GM18951 (cell line): ENCODE measurements at regions not wholly inside any gene's neighbourhood (a gene's known extent, or its start where the extent isn't known, plus 50 kb on each side); places are given as distances from the start of the nearest gene placed in this dataset.
"Not testable (repeated sequence)": the region's sequence is repeated elsewhere in the genome, so short reads cannot be mapped to it uniquely, and the experiment has no call there.

Experiments used
- POLR2A ChIP-seq: IDR thresholded peaks from 4 replicates; pipeline ENCODE4 v1.6.1; 2011; ENCODE audit warnings: mild to moderate bottlenecking; ENCODE audit not compliant: insufficient read length, insufficient read depth; ENCODE audit errors: extremely low read depth
- in situ Hi-C: fragments of 300-500 bp; cut with MboI; formaldehyde crosslinking; loops from one replicate; pipeline ENCODE4 v1.12.0; 2022; ENCODE audit warnings: low sequenced_read_pairs, mixed read lengths, inconsistent platforms; ENCODE audit not compliant: unreplicated experiment

DNA sequence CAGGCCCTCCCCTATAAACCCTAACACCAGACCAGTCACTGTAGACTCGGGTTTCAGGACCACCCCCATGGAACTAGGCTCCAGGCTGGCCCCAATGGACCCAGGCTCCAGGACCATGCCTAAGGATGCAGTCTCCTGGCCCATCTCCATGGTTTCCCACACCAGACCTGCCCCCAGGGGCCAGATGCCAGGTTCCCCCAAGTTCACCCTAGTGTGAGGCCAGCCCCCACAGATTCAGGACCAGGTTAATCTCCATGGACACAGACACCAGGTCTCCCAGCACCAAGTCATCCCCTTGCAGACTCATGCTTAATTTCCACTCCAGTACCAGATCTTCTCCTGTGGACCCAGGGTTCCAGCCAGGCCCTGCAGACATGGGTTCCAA is 103.8 kb upstream of the LANCL2 start:
- in situ Hi-C loops, result no loop called here
- no peak for TF ChIP-seq POLR2A

GRCh38 chr7:55265328-55265727 is 99.8 kb upstream of the LANCL2 start:
- in situ Hi-C loops, result not testable (repeated sequence)

GRCh38 chr7:55265836-55266642 is 99.1 kb upstream of the LANCL2 start:
- no peak for TF ChIP-seq POLR2A
- in situ Hi-C loops, result no loop called here

- TF ChIP-seq POLR2A, result no peak
- in situ Hi-C loops, result no loop called here
Measured at GRCh38 chr7:55271069-55271626, 94.0 kb upstream of the LANCL2 start.

DNA sequence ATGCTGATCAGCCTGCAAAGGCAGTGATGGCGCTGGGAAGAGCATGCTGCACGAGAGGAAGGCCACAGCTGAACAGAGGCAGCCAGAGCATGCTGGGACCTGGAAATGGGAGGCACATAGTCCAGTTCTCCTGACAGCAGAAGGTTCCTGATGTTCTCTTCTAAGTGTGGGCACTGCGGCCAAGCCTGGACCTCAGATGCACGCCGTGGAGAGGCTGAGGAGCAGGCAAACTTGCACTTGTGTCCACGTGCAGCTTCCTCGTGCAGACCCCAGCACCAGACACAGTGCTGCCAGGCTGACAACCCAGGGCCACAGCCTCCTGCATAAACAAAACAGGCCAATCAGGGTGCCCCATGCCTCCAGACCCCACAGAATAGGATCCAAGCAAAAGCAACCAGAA is 93.5 kb upstream of the LANCL2 start:
- no peak for TF ChIP-seq POLR2A
- in situ Hi-C loops, result no loop called here

- in situ Hi-C loops, result no loop called here
- TF ChIP-seq POLR2A, result no peak
Measured at GRCh38 chr7:55272328-55272727, 92.8 kb upstream of the LANCL2 start.

GRCh38 chr7:55273186-55273980 is 91.8 kb upstream of the LANCL2 start:
- in situ Hi-C loops, result no loop called here
- TF ChIP-seq POLR2A, result no peak

DNA sequence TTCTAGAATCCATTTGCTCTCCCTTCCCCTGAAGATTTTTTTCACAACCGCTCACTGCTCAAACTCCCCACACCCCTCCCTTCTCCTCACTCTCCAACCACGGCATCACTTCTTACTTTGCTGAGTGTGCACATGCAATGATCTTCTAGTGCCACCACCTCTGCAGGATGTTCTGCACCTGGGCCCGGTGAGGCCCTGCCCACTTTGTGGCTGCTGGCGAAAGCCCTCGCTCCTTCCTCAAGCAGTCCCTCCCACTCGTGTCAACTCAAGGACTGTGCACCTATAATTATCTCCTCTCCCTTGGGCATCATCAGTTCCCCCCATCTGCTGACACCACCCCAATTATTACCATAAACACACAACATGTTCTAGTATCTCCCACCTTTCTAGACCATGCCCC is 91.0 kb upstream of the LANCL2 start:
- in situ Hi-C loops, result no loop called here

GRCh38 chr7:55275291-55276200 is 89.6 kb upstream of the LANCL2 start:
- TF ChIP-seq POLR2A, result no peak
- in situ Hi-C loops, result loop anchor here (25.0 kb wide), 2 partner anchors 312 to 687 kb away; partner anchors contain the start of genes MRPS17 and NIPSNAP2

More for the DNA sequence above, 91.0 kb upstream of the LANCL2 start:
- TF ChIP-seq POLR2A, result no peak

- in situ Hi-C loops, result loop anchor here (25.0 kb wide), 2 partner anchors 311 to 686 kb away; partner anchors contain the start of genes MRPS17 and NIPSNAP2
- TF ChIP-seq POLR2A, result no peak
Measured at GRCh38 chr7:55276572-55277295, 88.4 kb upstream of the LANCL2 start.

- TF ChIP-seq POLR2A, result no peak
- in situ Hi-C loops, result loop anchor here (25.0 kb wide), 2 partner anchors 309 to 684 kb away; partner anchors contain the start of genes MRPS17 and NIPSNAP2
Measured at GRCh38 chr7:55277916-55278315, 87.2 kb upstream of the LANCL2 start.

- in situ Hi-C loops, result loop anchor here (25.0 kb wide), 2 partner anchors 309 to 684 kb away; partner anchors contain the start of genes MRPS17 and NIPSNAP2
- no peak for TF ChIP-seq POLR2A
Measured at GRCh38 chr7:55278321-55278720, 86.8 kb upstream of the LANCL2 start.
